ENCODE measurements at regions not wholly inside any gene's neighbourhood (a gene's known extent, or its start where the extent isn't known, plus 50 kb on each side); places are given as distances from the start of the nearest gene placed in this dataset.

DNA sequence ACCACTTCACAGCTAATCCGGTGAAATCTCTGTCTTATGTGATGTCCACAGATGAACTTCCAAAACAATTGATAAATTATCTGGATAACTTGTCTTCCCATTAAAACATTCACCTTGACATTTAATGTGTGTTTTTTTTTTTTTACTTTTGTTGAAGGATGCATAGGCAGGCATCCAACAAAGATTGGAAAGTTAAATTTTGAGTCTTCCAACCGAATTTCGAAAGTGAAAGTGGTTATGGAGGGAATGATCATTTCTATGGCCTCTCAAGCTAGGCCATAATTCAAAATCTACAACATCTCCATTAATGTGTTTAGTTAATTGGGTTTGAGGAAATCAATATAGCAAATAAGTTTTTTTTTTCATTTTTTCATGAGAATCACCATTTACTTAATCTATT, 1495.5 kb upstream of the ACVR2A start:
- H3K4me3 Mint-ChIP-seq, result no peak overlapping the region
- no peak overlapping the region for H2AFZ ChIP-seq
- H3K4me3 ChIP-seq, result no peak overlapping the region
- ATAC-seq, result no peak
- no peak overlapping the region for H3K27ac Mint-ChIP-seq
- no peak for DNase-seq (ENCODE audit: low spot score)
- H3K36me3 Mint-ChIP-seq (ENCODE audit: low read depth), result no peaks in the 10 kb centered on the region
- no peaks in the 10 kb centered on the region for H3K36me3 ChIP-seq (ENCODE audit: insufficient read depth)
- 0 out of 2 replicates have a peak, but pooled peaks cover 4% of the 10 kb centered on the region for H3K9me2 ChIP-seq (ENCODE audit: insufficient read depth)
- H3K4me1 ChIP-seq (ENCODE audit: insufficient read depth), result no peaks in the 10 kb centered on the region
- no peaks in the 10 kb centered on the region for H3F3A ChIP-seq (replicated peaks; ENCODE audit: low read depth)
- H3K27me3 ChIP-seq (ENCODE audit: insufficient read depth), result no peaks in the 10 kb centered on the region
- no peak for TF ChIP-seq ZNF331 (CRISPR knock-in tag; IDR thresholded peaks at IDR 0.05; ENCODE audit: low read depth)
- TF ChIP-seq CREB1 (CRISPR knock-in tag; IDR thresholded peaks at IDR 0.05; ENCODE audit: low read depth), result no peak
- TF ChIP-seq, protein P1, sequence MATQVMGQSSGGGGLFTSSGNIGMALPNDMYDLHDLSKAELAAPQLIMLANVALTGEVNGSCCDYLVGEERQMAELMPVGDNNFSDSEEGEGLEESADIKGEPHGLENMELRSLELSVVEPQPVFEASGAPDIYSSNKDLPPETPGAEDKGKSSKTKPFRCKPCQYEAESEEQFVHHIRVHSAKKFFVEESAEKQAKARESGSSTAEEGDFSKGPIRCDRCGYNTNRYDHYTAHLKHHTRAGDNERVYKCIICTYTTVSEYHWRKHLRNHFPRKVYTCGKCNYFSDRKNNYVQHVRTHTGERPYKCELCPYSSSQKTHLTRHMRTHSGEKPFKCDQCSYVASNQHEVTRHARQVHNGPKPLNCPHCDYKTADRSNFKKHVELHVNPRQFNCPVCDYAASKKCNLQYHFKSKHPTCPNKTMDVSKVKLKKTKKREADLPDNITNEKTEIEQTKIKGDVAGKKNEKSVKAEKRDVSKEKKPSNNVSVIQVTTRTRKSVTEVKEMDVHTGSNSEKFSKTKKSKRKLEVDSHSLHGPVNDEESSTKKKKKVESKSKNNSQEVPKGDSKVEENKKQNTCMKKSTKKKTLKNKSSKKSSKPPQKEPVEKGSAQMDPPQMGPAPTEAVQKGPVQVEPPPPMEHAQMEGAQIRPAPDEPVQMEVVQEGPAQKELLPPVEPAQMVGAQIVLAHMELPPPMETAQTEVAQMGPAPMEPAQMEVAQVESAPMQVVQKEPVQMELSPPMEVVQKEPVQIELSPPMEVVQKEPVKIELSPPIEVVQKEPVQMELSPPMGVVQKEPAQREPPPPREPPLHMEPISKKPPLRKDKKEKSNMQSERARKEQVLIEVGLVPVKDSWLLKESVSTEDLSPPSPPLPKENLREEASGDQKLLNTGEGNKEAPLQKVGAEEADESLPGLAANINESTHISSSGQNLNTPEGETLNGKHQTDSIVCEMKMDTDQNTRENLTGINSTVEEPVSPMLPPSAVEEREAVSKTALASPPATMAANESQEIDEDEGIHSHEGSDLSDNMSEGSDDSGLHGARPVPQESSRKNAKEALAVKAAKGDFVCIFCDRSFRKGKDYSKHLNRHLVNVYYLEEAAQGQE (IDR thresholded peaks at IDR 0.05; ENCODE audit: unreplicated experiment), result no peak
- TF ChIP-seq EZH2 (IDR thresholded peaks at IDR 0.05; ENCODE audit: low read depth, unreplicated experiment), result no peak
- no peak for TF ChIP-seq STAT1 (IDR thresholded peaks at IDR 0.05; ENCODE audit: unreplicated experiment)
- TF ChIP-seq POLR2AphosphoS5 (IDR thresholded peaks at IDR 0.05; ENCODE audit: low read depth), result no peak
- TF ChIP-seq, protein P2, sequence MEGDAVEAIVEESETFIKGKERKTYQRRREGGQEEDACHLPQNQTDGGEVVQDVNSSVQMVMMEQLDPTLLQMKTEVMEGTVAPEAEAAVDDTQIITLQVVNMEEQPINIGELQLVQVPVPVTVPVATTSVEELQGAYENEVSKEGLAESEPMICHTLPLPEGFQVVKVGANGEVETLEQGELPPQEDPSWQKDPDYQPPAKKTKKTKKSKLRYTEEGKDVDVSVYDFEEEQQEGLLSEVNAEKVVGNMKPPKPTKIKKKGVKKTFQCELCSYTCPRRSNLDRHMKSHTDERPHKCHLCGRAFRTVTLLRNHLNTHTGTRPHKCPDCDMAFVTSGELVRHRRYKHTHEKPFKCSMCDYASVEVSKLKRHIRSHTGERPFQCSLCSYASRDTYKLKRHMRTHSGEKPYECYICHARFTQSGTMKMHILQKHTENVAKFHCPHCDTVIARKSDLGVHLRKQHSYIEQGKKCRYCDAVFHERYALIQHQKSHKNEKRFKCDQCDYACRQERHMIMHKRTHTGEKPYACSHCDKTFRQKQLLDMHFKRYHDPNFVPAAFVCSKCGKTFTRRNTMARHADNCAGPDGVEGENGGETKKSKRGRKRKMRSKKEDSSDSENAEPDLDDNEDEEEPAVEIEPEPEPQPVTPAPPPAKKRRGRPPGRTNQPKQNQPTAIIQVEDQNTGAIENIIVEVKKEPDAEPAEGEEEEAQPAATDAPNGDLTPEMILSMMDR (conservative IDR thresholded peaks at IDR 0.05; ENCODE audit: low read depth in 2 of 2), result no peak
- no peak for TF ChIP-seq ZNF462 (CRISPR knock-in tag; IDR thresholded peaks at IDR 0.05)
- TF ChIP-seq JUNB (IDR thresholded peaks at IDR 0.05; ENCODE audit: unreplicated experiment), result no peak
- TF ChIP-seq, protein P3, sequence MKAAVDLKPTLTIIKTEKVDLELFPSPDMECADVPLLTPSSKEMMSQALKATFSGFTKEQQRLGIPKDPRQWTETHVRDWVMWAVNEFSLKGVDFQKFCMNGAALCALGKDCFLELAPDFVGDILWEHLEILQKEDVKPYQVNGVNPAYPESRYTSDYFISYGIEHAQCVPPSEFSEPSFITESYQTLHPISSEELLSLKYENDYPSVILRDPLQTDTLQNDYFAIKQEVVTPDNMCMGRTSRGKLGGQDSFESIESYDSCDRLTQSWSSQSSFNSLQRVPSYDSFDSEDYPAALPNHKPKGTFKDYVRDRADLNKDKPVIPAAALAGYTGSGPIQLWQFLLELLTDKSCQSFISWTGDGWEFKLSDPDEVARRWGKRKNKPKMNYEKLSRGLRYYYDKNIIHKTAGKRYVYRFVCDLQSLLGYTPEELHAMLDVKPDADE (IDR thresholded peaks at IDR 0.05), result no peak
- no peak for TF ChIP-seq ZNF114 (CRISPR knock-in tag; IDR thresholded peaks at IDR 0.05)
- TF ChIP-seq NANOG (IDR thresholded peaks at IDR 0.05; ENCODE audit: borderline replicate concordance), result no peak
- H4K20me1 ChIP-seq (replicated peaks; ENCODE audit: insufficient read depth), result no peaks in the 10 kb centered on the region
- H3K27me3 Mint-ChIP-seq (ENCODE audit: insufficient read depth, low read depth, poor library complexity), result no peaks in the 10 kb centered on the region
- H3K79me2 ChIP-seq (replicated peaks; ENCODE audit: insufficient read depth), result no peaks in the 10 kb centered on the region
- no peak overlapping the region for H3K27ac ChIP-seq (ENCODE audit: low read depth)
- peaks cover 2% of the 10 kb centered on the region; the same call in 2 of the 3 replicates for H3K4me1 Mint-ChIP-seq
- H3K9me3 Mint-ChIP-seq, result no peaks in the 10 kb centered on the region
- H3K4me2 ChIP-seq, result no peak overlapping the region

Data from GM23338 (cell line).